ENCODE measurements at regions not wholly inside any gene's neighbourhood (a gene's known extent, or its start where the extent isn't known, plus 50 kb on each side); places are given as distances from the start of the nearest gene placed in this dataset.

DNA sequence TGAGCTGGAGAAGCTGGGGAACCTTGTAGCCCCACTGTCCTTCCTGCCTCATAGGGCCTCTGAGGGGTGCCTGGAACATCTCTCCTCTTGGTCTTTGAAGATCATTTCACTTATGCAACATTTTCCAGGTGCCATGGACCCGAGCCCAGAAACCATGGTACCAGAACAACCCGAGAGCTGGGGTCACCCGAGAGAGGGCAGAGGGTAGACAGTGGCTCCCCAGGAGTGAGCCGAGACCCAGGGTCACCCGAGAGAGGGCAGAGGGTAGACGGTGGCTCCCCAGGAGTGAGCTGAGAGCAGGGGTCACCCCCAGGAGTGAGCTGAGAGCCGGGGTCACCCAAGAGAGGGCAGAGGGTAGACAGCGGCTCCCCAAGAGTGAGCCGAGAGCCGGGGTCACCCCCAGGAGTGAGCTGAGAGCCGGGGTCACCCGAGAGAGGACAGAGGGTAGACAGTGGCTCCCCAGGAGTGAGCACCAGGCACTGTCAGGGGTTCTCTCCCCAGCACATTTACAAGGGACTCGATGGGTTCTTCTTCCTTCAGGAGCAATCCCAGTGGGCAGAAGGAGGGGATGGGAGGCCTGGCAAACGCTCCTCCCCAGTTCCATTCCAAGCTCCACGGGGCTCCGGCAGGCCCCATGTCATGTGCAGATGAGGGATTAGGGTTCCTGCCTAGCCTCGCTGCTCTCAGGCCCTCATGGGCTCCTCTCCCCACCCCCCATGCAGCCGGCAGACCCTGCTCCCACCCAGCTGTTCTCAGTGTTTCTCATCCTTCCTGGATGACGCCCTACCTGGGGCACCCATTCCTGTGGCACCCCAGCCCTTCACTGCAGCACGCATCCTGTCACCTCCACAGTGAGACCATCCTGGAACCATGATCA lies 163.5 kb downstream of the RTP5 start:
- H3K9ac ChIP-seq (ENCODE audit: low read length in 5 of 5): no peak overlapping the region
- no peak overlapping the region for H3K27ac ChIP-seq (ENCODE audit: low read depth, low read length)
- H3K9me3 ChIP-seq (ENCODE audit: control insufficient read depth in 5 of 5, low read length in 5 of 5): no peaks in the 10 kb centered on the region
- H3K4me1 ChIP-seq (ENCODE audit: control insufficient read depth in 5 of 5, insufficient read depth in 5 of 5, low read length in 5 of 5): no peaks in the 10 kb centered on the region
- H3K36me3 ChIP-seq (ENCODE audit: control insufficient read depth in 5 of 5, insufficient read depth in 5 of 5, low read length in 5 of 5): no peaks in the 10 kb centered on the region
- H3K4me3 ChIP-seq (ENCODE audit: low read depth in 1 of 5, low read length in 5 of 5): no peak overlapping the region
- H3K27me3 ChIP-seq (ENCODE audit: control insufficient read depth in 5 of 5, insufficient read depth in 4 of 5, low read length in 5 of 5): peaks cover 14 to 42% (median 19%) of the 10 kb centered on the region in 5 donors

DNA sequence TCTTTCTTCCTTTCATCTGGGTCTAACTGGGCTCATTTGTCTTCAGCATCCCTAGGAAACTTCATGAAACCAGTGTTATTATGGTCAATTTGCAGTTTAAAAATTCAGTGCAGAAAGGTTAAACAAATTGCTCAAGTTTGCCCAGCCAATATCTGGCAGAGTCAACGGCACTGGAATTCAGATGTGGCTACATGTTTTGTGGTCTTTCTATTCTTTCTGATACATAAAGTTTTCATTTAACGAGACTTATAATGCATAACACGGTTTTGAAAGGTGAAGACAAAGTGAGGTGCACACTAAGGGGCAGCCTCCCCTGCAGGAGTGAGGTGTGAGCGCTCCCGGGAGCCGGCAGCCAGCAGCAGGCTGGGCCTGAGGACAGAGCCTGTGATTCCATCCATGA lies 164.6 kb downstream of the RTP5 start:
- Histone ChIP-seq H3K36me3 (ENCODE audit: control insufficient read depth in 5 of 5, insufficient read depth in 5 of 5, low read length in 5 of 5) (no peaks in the 10 kb centered on the region), H3K9me3 (ENCODE audit: control insufficient read depth in 5 of 5, low read length in 5 of 5) (no peaks in the 10 kb centered on the region), H3K4me1 (ENCODE audit: control insufficient read depth in 5 of 5, insufficient read depth in 5 of 5, low read length in 5 of 5) (no peaks in the 10 kb centered on the region), H3K27ac (ENCODE audit: low read depth, low read length) (no peak overlapping the region), H3K4me3 (ENCODE audit: low read depth in 1 of 5, low read length in 5 of 5) (no peak overlapping the region), H3K9ac (ENCODE audit: low read length in 5 of 5) (no peak overlapping the region), H3K27me3 (ENCODE audit: control insufficient read depth in 5 of 5, insufficient read depth in 4 of 5, low read length in 5 of 5) (peaks cover 16 to 45% (median 23%) of the 10 kb centered on the region in 5 donors)

DNA sequence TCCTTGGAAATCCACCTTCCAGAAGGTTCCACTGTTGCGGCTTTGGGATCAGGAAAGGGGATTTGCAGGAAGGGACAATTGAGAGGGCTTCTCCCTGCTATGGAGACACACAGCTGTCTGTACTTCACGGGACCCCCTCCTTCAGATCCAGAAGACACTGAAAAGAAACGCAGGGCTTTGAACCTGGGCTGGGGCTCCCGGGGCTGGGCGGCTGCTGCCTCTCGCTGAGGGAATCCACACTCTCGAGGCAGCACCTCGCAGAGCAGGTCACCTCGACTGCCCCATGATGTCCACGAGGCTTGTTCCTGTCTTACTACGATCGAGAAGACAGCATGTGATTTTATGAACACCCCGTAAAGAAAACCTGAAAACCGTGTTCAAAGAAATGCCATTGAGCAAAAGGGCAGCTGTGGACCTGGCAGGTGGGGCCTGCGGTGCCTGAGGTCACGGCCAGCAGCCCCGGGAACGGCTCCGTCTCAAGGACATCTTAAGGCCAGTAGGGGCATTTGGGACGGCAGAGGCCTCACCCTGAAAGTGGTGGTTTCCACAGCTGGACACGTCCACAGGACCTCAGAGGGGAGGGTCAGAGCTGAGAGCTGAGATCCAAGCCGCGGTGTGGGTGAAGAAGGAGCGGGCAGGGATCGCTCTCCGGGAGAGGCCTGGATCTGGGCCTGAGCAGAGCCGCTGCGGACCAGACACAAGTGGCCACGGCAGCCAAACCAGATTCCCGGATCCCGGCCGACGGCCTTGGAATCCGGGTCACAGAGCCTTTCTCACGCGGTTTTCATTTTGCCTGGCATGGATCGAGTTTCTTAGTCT lies 165.7 kb downstream of the RTP5 start:
- Histone ChIP-seq H3K9ac (ENCODE audit: low read length in 5 of 5) (no peak overlapping the region), H3K4me3 (ENCODE audit: low read depth in 1 of 5, low read length in 5 of 5) (no peak overlapping the region), H3K27ac (ENCODE audit: low read depth, low read length) (no peak overlapping the region), H3K36me3 (ENCODE audit: control insufficient read depth in 5 of 5, insufficient read depth in 5 of 5, low read length in 5 of 5) (no peaks in the 10 kb centered on the region), H3K27me3 (ENCODE audit: control insufficient read depth in 5 of 5, insufficient read depth in 4 of 5, low read length in 5 of 5) (peaks cover 21 to 46% (median 29%) of the 10 kb centered on the region in 5 donors), H3K4me1 (ENCODE audit: control insufficient read depth in 5 of 5, insufficient read depth in 5 of 5, low read length in 5 of 5) (no peaks in the 10 kb centered on the region), H3K9me3 (ENCODE audit: control insufficient read depth in 5 of 5, low read length in 5 of 5) (no peaks in the 10 kb centered on the region)

DNA sequence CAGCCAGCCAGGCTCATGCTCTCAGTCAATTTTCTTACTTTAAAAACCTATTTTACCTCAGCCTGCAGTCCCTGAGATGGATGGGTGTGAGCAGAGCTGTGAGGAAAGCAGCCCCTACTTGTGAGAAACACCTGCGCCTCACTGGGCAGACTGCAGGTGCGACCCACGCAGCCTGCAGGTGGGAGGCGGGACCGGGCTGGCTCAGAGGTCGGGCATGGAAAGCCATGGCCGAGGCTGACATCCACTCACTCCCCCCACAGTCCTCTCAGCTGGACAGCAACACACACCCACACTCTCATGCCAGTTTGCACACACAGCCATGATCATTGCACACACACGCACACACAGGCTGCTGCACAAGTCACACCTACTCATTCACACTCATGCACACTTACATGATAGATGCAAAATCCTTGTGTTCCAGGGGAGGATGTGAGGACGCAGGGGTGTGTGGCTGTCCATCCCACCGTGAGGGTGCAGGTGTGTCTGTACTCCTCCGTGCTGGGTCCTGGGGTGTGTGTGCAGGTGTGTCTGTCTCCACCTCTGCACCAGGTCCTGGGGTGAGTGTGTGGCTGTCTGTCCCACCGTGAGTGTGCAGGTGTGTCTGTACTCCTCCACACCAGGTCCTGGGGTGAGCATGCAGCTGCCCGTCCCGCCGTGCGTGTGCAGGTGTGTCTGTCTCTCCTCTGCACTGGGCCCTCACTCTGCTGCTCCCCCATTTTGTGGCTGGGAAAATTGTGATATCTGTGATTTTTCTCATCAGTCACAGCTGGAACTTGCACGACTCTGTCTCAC lies 166.5 kb downstream of the RTP5 start:
- Histone ChIP-seq H3K27ac (ENCODE audit: low read depth, low read length) (no peak overlapping the region), H3K9me3 (ENCODE audit: control insufficient read depth in 5 of 5, low read length in 5 of 5) (no peaks in the 10 kb centered on the region), H3K9ac (ENCODE audit: low read length in 5 of 5) (no peak overlapping the region), H3K27me3 (ENCODE audit: control insufficient read depth in 5 of 5, insufficient read depth in 4 of 5, low read length in 5 of 5) (peaks cover 21 to 52% (median 35%) of the 10 kb centered on the region in 5 donors), H3K4me1 (ENCODE audit: control insufficient read depth in 5 of 5, insufficient read depth in 5 of 5, low read length in 5 of 5) (no peaks in the 10 kb centered on the region), H3K4me3 (ENCODE audit: low read depth in 1 of 5, low read length in 5 of 5) (no peak overlapping the region), H3K36me3 (ENCODE audit: control insufficient read depth in 5 of 5, insufficient read depth in 5 of 5, low read length in 5 of 5) (no peaks in the 10 kb centered on the region)

DNA sequence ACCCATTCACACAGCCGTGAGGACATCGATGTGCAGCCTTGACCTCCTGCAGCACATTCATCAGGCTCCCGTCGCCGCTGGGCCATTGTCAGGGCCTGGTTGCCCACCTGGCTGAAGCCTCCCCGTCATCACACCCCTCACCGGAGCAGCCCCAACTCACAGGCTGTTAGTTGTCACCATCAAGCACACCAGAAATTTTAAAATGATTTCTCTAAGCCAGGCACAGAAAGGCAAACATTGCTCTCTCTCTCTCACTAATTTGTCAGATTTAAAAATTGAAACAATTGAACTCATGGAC lies 167.1 kb downstream of the RTP5 start:
- peaks cover 24 to 49% (median 36%) of the 10 kb centered on the region in 5 donors for H3K27me3 ChIP-seq (ENCODE audit: control insufficient read depth in 5 of 5, insufficient read depth in 4 of 5, low read length in 5 of 5)
- H3K36me3 ChIP-seq (ENCODE audit: control insufficient read depth in 5 of 5, insufficient read depth in 5 of 5, low read length in 5 of 5): no peaks in the 10 kb centered on the region
- no peaks in the 10 kb centered on the region for H3K9me3 ChIP-seq (ENCODE audit: control insufficient read depth in 5 of 5, low read length in 5 of 5)
- H3K4me1 ChIP-seq (ENCODE audit: control insufficient read depth in 5 of 5, insufficient read depth in 5 of 5, low read length in 5 of 5): no peaks in the 10 kb centered on the region
- no peak overlapping the region for H3K27ac ChIP-seq (ENCODE audit: low read depth, low read length)
- no peak overlapping the region for H3K4me3 ChIP-seq (ENCODE audit: low read depth in 1 of 5, low read length in 5 of 5)
- no peak overlapping the region for H3K9ac ChIP-seq (ENCODE audit: low read length in 5 of 5)

DNA sequence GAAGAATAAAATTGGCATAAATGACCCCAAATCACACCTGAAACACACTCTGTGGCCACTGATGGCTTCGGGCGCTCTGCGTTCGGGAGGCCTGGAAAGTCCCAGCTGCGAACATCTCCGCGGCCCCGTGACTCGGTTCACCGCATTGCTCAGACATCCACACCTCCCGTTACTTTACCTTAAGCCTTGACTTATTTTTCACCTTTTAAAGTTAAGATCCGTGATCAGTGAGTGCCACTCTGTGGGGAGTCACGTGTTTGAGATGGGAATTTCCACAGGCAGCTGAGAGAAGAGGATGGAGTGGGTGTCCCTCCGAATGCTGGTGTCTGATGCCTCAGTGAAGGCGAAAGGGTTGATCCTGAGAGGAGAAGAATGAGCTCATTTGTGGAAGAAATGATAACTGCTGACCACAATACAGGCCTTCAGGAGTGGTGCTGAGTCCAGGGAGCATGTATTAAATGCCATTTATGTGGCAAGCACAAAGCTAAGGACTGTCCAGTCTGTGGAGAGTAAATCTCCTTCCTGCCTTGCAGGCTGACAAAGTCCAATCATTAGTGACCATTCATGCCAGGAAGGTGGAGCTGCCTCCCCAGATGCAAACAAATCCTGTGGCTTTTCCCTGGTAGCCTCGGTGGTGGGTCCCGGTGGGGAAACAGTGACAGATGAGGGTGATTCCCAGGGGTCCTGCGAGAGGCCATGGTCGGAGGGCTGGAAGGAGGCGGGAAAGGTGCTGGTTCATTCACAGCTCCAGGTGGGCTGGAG lies 168.8 kb downstream of the RTP5 start:
- Histone ChIP-seq H3K4me1 (ENCODE audit: control insufficient read depth in 5 of 5, insufficient read depth in 5 of 5, low read length in 5 of 5) (no peaks in the 10 kb centered on the region), H3K36me3 (ENCODE audit: control insufficient read depth in 5 of 5, insufficient read depth in 5 of 5, low read length in 5 of 5) (no peaks in the 10 kb centered on the region), H3K27me3 (ENCODE audit: control insufficient read depth in 5 of 5, insufficient read depth in 4 of 5, low read length in 5 of 5) (peaks cover 21 to 50% (median 36%) of the 10 kb centered on the region in 5 donors), H3K4me3 (ENCODE audit: low read depth in 1 of 5, low read length in 5 of 5) (no peak overlapping the region), H3K9me3 (ENCODE audit: control insufficient read depth in 5 of 5, low read length in 5 of 5) (no peaks in the 10 kb centered on the region), H3K9ac (ENCODE audit: low read length in 5 of 5) (no peak overlapping the region), H3K27ac (ENCODE audit: low read depth, low read length) (no peak overlapping the region)

DNA sequence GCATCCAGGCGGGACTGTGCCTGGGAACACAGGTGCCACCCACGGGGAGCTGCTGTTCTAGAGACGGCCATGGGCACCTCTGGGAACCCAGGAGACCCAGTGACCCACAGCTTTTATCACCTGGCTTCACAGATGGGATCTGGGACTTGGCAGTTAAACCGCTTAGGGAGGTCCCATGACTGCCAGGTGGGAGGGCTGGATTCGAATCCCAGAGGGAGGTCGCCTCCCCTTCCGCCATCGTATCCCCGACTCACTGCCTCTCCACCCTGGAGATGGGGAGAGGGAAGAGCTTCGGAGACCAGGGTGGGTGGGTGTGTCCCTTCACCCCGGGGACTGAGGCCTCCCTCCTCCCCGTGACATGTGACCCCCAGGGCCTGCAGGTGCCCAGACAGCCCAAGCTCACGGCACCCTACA lies 169.4 kb downstream of the RTP5 start:
- no peaks in the 10 kb centered on the region for H3K9me3 ChIP-seq (ENCODE audit: control insufficient read depth in 5 of 5, low read length in 5 of 5)
- no peaks in the 10 kb centered on the region for H3K36me3 ChIP-seq (ENCODE audit: control insufficient read depth in 5 of 5, insufficient read depth in 5 of 5, low read length in 5 of 5)
- H3K27me3 ChIP-seq (ENCODE audit: control insufficient read depth in 5 of 5, insufficient read depth in 4 of 5, low read length in 5 of 5): peaks cover 22 to 53% (median 36%) of the 10 kb centered on the region in 5 donors
- H3K4me3 ChIP-seq (ENCODE audit: low read depth in 1 of 5, low read length in 5 of 5): no peak overlapping the region
- H3K27ac ChIP-seq (ENCODE audit: low read depth, low read length): no peak overlapping the region
- no peaks in the 10 kb centered on the region for H3K4me1 ChIP-seq (ENCODE audit: control insufficient read depth in 5 of 5, insufficient read depth in 5 of 5, low read length in 5 of 5)
- no peak overlapping the region for H3K9ac ChIP-seq (ENCODE audit: low read length in 5 of 5)

DNA sequence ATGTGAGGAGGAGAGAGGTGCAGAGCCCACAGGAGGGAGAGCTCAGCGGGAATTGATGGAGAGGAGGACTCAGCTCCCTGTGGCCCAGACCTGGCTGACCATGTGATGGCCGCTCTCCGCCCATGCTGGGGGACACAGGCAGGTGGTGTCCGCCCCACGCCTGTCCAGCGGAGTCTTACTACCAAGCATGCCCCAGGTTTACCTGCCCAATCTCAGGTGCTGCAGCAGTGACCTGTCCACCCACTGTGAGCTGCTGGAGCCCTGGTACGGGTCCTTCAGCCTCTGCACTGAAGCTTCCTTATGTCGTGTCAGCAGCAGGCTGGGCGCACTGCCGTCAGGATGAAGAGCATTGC lies 170.8 kb downstream of the RTP5 start:
- H3K9ac ChIP-seq (ENCODE audit: low read length in 5 of 5): no peak overlapping the region
- H3K9me3 ChIP-seq (ENCODE audit: control insufficient read depth in 5 of 5, low read length in 5 of 5): no peaks in the 10 kb centered on the region

DNA sequence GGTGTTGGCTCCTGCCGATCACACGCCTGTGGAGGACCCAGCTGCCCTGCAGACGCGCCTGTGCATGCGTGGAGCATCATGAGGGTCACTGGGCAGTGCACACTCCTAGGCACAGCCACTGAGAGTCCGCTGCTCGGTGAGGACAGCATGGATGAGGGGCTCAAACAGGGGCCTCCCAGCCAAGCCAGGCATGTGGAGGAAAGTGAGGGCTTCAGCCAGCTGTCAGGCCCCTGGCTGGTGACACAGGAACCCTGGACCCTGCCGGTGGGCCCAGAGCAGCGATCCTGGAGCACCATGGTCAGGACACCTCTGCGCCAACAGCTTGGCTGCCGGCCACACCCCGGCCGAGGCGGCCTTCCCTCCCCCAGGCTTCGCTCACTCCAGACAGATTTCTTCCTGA lies 171.2 kb downstream of the RTP5 start:
- H3K9me3 ChIP-seq (ENCODE audit: control insufficient read depth in 5 of 5, low read length in 5 of 5): no peaks in the 10 kb centered on the region
- H3K36me3 ChIP-seq (ENCODE audit: control insufficient read depth in 5 of 5, insufficient read depth in 5 of 5, low read length in 5 of 5): no peaks in the 10 kb centered on the region
- no peak overlapping the region for H3K9ac ChIP-seq (ENCODE audit: low read length in 5 of 5)
- no peak overlapping the region for H3K27ac ChIP-seq (ENCODE audit: low read depth, low read length)
- peaks cover 30 to 58% (median 40%) of the 10 kb centered on the region in 5 donors for H3K27me3 ChIP-seq (ENCODE audit: control insufficient read depth in 5 of 5, insufficient read depth in 4 of 5, low read length in 5 of 5)
- peaks cover 0 to 3% (median 0%) of the 10 kb centered on the region in 5 donors for H3K4me1 ChIP-seq (ENCODE audit: control insufficient read depth in 5 of 5, insufficient read depth in 5 of 5, low read length in 5 of 5)
- H3K4me3 ChIP-seq (ENCODE audit: low read depth in 1 of 5, low read length in 5 of 5): no peak overlapping the region

More for the DNA sequence above, 170.8 kb downstream of the RTP5 start:
- no peak overlapping the region for H3K4me3 ChIP-seq (ENCODE audit: low read depth in 1 of 5, low read length in 5 of 5)
- peaks cover 0 to 3% (median 0%) of the 10 kb centered on the region in 5 donors for H3K4me1 ChIP-seq (ENCODE audit: control insufficient read depth in 5 of 5, insufficient read depth in 5 of 5, low read length in 5 of 5)
- H3K27ac ChIP-seq (ENCODE audit: low read depth, low read length): no peak overlapping the region
- no peaks in the 10 kb centered on the region for H3K36me3 ChIP-seq (ENCODE audit: control insufficient read depth in 5 of 5, insufficient read depth in 5 of 5, low read length in 5 of 5)
- H3K27me3 ChIP-seq (ENCODE audit: control insufficient read depth in 5 of 5, insufficient read depth in 4 of 5, low read length in 5 of 5): peaks cover 30 to 58% (median 40%) of the 10 kb centered on the region in 5 donors
